M059J (cell line): ENCODE measurements at regions not wholly inside any gene's neighbourhood (a gene's known extent, or its start where the extent isn't known, plus 50 kb on each side); places are given as distances from the start of the nearest gene placed in this dataset.

Experiments
- DNase-seq: peaks from one replicate; pipeline ENCODE4 v3.0.0-alpha.2; 2012; ENCODE audit warnings: low read depth

GRCh38 chr5:2262620-2263019, 379.9 kb upstream of the IRX4 start:
- no peak for DNase-seq

- DNase-seq, result no peak
Observed at GRCh38 chr5:2261004-2261703, 378.4 kb upstream of the IRX4 start.

- DNase-seq, result no peak
Observed at GRCh38 chr5:2260211-2261003, 377.7 kb upstream of the IRX4 start.

- DNase-seq, result no peak
Observed at GRCh38 chr5:2259494-2260107, 376.9 kb upstream of the IRX4 start.

GRCh38 chr5:2258861-2259260, 376.1 kb upstream of the IRX4 start:
- no peak for DNase-seq

GRCh38 chr5:2257326-2258244, 374.9 kb upstream of the IRX4 start:
- DNase-seq, result no peak

- DNase-seq, result no peak
Observed at GRCh38 chr5:2256691-2257280, 374.1 kb upstream of the IRX4 start.

- DNase-seq, result no peak
Observed at GRCh38 chr5:2255915-2256690, 373.4 kb upstream of the IRX4 start.

GRCh38 chr5:2254880-2255750, 372.4 kb upstream of the IRX4 start:
- DNase-seq, result no peak

- no peak for DNase-seq
Observed at GRCh38 chr5:2254406-2254805, 371.7 kb upstream of the IRX4 start.

- no peak for DNase-seq
Observed at GRCh38 chr5:2253040-2253975, 370.6 kb upstream of the IRX4 start.

- DNase-seq, result no peak
Observed at GRCh38 chr5:2251751-2252150, 369.0 kb upstream of the IRX4 start.

- no peak for DNase-seq
Observed at GRCh38 chr5:2251298-2251697, 368.6 kb upstream of the IRX4 start.

- DNase-seq, result no peak
Observed at GRCh38 chr5:2250365-2250950, 367.7 kb upstream of the IRX4 start.

GRCh38 chr5:2249442-2249841, 366.7 kb upstream of the IRX4 start:
- no peak for DNase-seq

GRCh38 chr5:2249026-2249425, 366.3 kb upstream of the IRX4 start:
- no peak for DNase-seq

GRCh38 chr5:2242539-2242938, 359.8 kb upstream of the IRX4 start:
- DNase-seq, result no peak

GRCh38 chr5:2241842-2242241, 359.1 kb upstream of the IRX4 start:
- no peak for DNase-seq
